ENCODE measurements at regions not wholly inside any gene's neighbourhood (a gene's known extent, or its start where the extent isn't known, plus 50 kb on each side); places are given as distances from the start of the nearest gene placed in this dataset.

DNA sequence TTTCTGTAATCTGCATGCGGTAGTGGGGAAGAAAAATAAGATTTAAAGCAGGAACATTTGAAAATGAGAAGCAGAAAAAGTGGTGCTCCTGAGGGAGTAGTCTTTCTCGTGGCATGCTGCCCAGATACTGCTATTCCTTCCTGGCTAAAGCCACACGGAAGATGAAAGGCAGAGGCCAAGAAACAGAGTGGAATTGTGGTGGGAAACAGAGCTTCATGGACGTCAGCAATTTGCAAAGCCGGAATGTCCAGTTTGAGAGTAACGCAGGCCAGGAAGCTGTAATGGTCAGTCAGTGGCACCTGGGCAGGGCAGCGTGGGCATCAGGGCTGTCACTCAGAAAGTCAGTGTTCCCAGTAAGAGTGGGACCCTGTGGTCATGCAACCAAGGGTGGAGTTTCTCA lies 63.7 kb upstream of the FMR1 start:
- DNase-seq = no peak

DNA sequence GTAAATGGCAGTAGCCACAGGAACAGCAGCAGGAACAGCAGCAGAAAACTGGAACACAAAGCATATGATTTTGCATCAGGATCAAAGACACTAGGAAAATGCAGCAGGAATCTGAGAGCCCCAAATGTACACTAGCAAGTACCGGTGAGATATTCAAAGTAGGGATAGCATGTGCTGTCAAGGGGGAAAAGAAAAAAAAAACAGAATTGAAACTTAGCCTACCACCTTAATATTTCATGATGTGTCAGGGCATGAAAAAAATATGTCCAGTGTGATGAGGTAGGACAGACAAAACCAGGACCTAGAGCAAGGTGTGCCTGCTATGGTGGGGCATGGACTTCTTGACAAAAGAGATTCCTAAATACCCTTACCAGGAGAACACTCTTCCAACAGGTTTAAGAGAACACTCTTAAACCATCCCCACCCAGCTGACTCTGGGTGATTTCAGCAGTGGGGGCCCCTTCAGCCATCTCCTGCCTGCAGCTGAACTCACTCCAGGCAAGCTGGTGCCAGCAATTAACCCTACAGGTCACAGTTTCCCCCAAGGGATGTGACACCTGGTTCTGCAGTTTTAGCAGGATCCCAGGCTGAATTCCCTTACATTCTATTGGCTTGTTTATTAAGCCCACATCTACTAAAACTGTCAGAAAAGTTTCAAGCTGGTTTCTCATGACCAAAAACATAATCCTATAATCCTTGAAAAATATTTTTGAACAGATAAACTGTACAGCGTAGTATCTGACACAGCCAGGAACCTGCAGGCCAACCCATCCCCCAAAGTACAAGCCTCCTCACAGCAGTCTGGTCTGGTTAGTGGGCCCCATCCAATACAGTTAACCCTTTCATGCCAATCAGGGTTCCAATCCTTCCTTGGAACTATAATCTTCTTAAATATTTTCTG lies 62.9 kb upstream of the FMR1 start:
- DNase-seq = no peak

GRCh38 chrX:147850875-147851274 lies 60.8 kb upstream of the FMR1 start:
- DNase-seq = no peak

DNA sequence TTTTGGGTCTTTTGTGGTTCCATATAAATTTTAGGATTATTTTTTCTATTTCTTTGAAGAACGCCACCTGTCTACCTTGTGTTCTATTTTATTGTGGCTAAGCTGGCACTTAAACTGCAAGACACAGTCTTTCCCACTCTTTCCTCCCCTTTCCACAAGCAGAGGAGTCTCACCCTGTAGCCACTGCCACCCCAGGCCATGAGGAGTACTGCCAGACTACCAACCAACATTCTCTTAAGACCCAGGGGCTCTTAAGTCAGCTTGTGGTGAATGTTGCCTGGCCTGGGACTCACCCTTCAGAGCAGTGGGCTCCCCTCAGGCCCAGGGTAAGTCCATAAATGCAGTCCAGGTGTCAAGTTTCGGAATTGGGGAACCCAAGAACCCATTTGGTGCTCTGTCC lies 58.0 kb upstream of the FMR1 start:
- no peak for DNase-seq

- DNase-seq = no peak
These were observed 52.1 kb upstream of the FMR1 start for GRCh38 chrX:147859666-147860065.

All from CD4-positive, alpha-beta T cell treated with Interferon alpha-2 for 1 hour (primary cell).